GM21825 (cell line): ENCODE measurements at regions not wholly inside any gene's neighbourhood (a gene's known extent, or its start where the extent isn't known, plus 50 kb on each side); places are given as distances from the start of the nearest gene placed in this dataset.

Experiments
- ATAC-seq: cut with Tn5 transposase; IDR thresholded peaks from one replicate; pipeline ENCODE4 v1.9.1; 2021; ENCODE audit warnings: mild to moderate bottlenecking, moderate library complexity; ENCODE audit not compliant: unreplicated experiment

GRCh38 chr5:125746917-125747316 is 676.3 kb upstream of the GRAMD2B start:
- no peak for ATAC-seq

GRCh38 chr5:125750147-125750860 is 672.9 kb upstream of the GRAMD2B start:
- ATAC-seq, result no peak

GRCh38 chr5:125750861-125751186 is 672.4 kb upstream of the GRAMD2B start:
- ATAC-seq, result no peak

GRCh38 chr5:125756456-125756855 is 666.8 kb upstream of the GRAMD2B start:
- ATAC-seq, result no peak

GRCh38 chr5:125766706-125767105 is 656.5 kb upstream of the GRAMD2B start:
- ATAC-seq, result no peak

GRCh38 chr5:125775896-125776295 is 647.3 kb upstream of the GRAMD2B start:
- ATAC-seq, result no peak

GRCh38 chr5:125776656-125777139 is 646.5 kb upstream of the GRAMD2B start:
- ATAC-seq, result no peak

- no peak for ATAC-seq
Observed at GRCh38 chr5:125778791-125779190, 644.4 kb upstream of the GRAMD2B start.

GRCh38 chr5:125785407-125785806 is 637.8 kb upstream of the GRAMD2B start:
- ATAC-seq, result no peak

- ATAC-seq, result no peak
Observed at GRCh38 chr5:125786021-125786420, 637.2 kb upstream of the GRAMD2B start.

- ATAC-seq, result no peak
Observed at GRCh38 chr5:125793470-125793869, 629.7 kb upstream of the GRAMD2B start.

- no peak for ATAC-seq
Observed at GRCh38 chr5:125794922-125795321, 628.3 kb upstream of the GRAMD2B start.

- ATAC-seq, result no peak
Observed at GRCh38 chr5:125798307-125798706, 624.9 kb upstream of the GRAMD2B start.

- no peak for ATAC-seq
Observed at GRCh38 chr5:125812651-125813050, 610.6 kb upstream of the GRAMD2B start.

- no peak for ATAC-seq
Observed at GRCh38 chr5:125813221-125813974, 609.8 kb upstream of the GRAMD2B start.

GRCh38 chr5:125814119-125814518 is 609.1 kb upstream of the GRAMD2B start:
- ATAC-seq, result no peak

- ATAC-seq, result no peak
Observed at GRCh38 chr5:125823572-125823971, 599.6 kb upstream of the GRAMD2B start.

GRCh38 chr5:125826214-125826613 is 597.0 kb upstream of the GRAMD2B start:
- ATAC-seq, result no peak

- peak; percentile 75 for ATAC-seq
Observed at GRCh38 chr5:125829349-125829748, 593.9 kb upstream of the GRAMD2B start.

GRCh38 chr5:125833398-125833797 is 589.8 kb upstream of the GRAMD2B start:
- no peak for ATAC-seq

GRCh38 chr5:125834438-125835115 is 588.6 kb upstream of the GRAMD2B start:
- ATAC-seq, result no peak
